Nephron progenitor cell (in vitro differentiated cells): ENCODE measurements at regions not wholly inside any gene's neighbourhood (a gene's known extent, or its start where the extent isn't known, plus 50 kb on each side); places are given as distances from the start of the nearest gene placed in this dataset.

Source experiments
- DNase-seq: peaks from one replicate; pipeline ENCODE4 v3.0.0; 2021
- H3K27ac Mint-ChIP-seq: 2 replicates; pipeline ENCODE4 v1.8.0; 2021; ENCODE audit warnings: mild to moderate bottlenecking, moderate library complexity, mixed read lengths
- H3K27me3 Mint-ChIP-seq: 2 replicates; pipeline ENCODE4 v1.8.0; 2021; ENCODE audit warnings: mild to moderate bottlenecking, low read depth, mixed read lengths; ENCODE audit not compliant: poor library complexity
- H3K36me3 Mint-ChIP-seq: 2 replicates; pipeline ENCODE4 v1.8.0; 2021; ENCODE audit warnings: low read depth, mixed read lengths
- H3K4me1 Mint-ChIP-seq: 2 replicates; pipeline ENCODE4 v1.8.0; 2021; ENCODE audit warnings: mixed read lengths
- H3K4me3 Mint-ChIP-seq: 2 replicates; pipeline ENCODE4 v1.8.0; 2021; ENCODE audit warnings: mild to moderate bottlenecking, moderate library complexity, mixed read lengths
- H3K9me3 Mint-ChIP-seq: 2 replicates; pipeline ENCODE4 v1.8.0; 2021; ENCODE audit warnings: mild to moderate bottlenecking, moderate library complexity, mixed read lengths
- CTCF ChIP-seq: fragments of 200-600 bp; sonication (generic); IDR thresholded peaks from 2 replicates; pipeline ENCODE4 v1.5.0; 2021; ENCODE audit warnings: antibody characterized with exemption

- Mint-ChIP-seq H3K4me3 (no peak overlapping the region), H3K27ac (no peak overlapping the region), H3K4me1 (peaks cover 12% of the 10 kb centered on the region), H3K9me3 (no peaks in the 10 kb centered on the region), H3K27me3 (peaks cover 14% of the 10 kb centered on the region), H3K36me3 (no peaks in the 10 kb centered on the region)
- no peak for DNase-seq
- TF ChIP-seq CTCF = no peak
These were observed 696.2 kb upstream of the RBFOX1 start for GRCh38 chr16:6636457-6636856.

DNA sequence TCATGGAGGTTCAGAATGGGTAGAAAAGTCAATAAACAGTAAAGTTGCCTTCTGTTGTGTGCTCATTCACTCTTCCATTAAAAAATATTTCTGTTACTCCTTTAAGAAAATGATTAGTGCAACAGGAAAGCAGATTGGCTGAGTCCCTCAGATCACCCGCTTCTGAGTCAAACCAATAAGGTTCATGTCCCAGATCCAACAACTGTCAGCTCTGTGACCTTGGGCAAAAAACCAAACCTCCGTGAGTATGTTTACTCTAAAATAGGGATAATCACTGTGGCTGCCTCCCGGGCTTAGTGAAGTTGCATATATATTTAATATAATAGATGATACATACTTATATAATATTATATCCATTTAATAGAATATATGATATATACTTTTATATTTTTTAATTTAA lies 698.5 kb upstream of the RBFOX1 start:
- H3K27ac Mint-ChIP-seq = no peak overlapping the region
- H3K9me3 Mint-ChIP-seq = no peaks in the 10 kb centered on the region
- no peak for TF ChIP-seq CTCF
- peaks cover 21% of the 10 kb centered on the region for H3K4me1 Mint-ChIP-seq
- no peak overlapping the region for H3K4me3 Mint-ChIP-seq
- H3K27me3 Mint-ChIP-seq = peaks cover 9% of the 10 kb centered on the region
- no peaks in the 10 kb centered on the region for H3K36me3 Mint-ChIP-seq
- DNase-seq = no peak

DNA sequence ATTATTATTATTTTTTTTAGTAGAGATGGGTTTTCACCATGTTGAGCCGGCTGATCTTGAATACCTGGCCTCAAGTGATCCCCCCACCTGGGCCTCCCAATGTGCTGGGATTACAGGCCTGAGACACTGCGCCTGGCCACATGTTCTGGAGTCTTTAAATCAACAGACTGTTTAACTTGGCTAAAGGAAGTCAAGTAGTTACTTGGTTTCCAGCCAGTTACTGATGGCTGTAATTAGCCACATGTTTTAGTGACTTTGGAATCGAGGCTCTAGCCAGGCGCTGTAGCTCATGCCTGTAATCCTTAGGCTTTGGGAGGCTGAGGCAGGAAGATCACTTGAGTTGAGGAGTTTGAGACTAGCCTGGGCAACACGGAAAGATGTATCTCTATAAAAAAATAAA lies 699.2 kb upstream of the RBFOX1 start:
- Mint-ChIP-seq H3K36me3 (no peaks in the 10 kb centered on the region), H3K27me3 (peaks cover 6% of the 10 kb centered on the region), H3K27ac (no peak overlapping the region), H3K4me1 (peaks cover 21% of the 10 kb centered on the region), H3K4me3 (no peak overlapping the region), H3K9me3 (no peaks in the 10 kb centered on the region)
- DNase-seq = no peak
- no peak for TF ChIP-seq CTCF

- Mint-ChIP-seq H3K4me3 (no peak overlapping the region), H3K36me3 (no peaks in the 10 kb centered on the region), H3K9me3 (no peaks in the 10 kb centered on the region), H3K27ac (no peak overlapping the region), H3K27me3 (peaks cover 15% of the 10 kb centered on the region), H3K4me1 (peaks cover 21% of the 10 kb centered on the region)
- DNase-seq = no peak
- no peak for TF ChIP-seq CTCF
These were observed 703.5 kb upstream of the RBFOX1 start for GRCh38 chr16:6629110-6629509.

- Mint-ChIP-seq H3K27me3 (peaks cover 8% of the 10 kb centered on the region), H3K4me1 (peaks cover under 1% of the 10 kb centered on the region), H3K9me3 (peaks cover 5% of the 10 kb centered on the region), H3K36me3 (peaks cover 3% of the 10 kb centered on the region), H3K27ac (no peak overlapping the region), H3K4me3 (no peak overlapping the region)
- no peak for DNase-seq
- no peak for TF ChIP-seq CTCF
These were observed 707.0 kb upstream of the RBFOX1 start for GRCh38 chr16:6625606-6626005.

DNA sequence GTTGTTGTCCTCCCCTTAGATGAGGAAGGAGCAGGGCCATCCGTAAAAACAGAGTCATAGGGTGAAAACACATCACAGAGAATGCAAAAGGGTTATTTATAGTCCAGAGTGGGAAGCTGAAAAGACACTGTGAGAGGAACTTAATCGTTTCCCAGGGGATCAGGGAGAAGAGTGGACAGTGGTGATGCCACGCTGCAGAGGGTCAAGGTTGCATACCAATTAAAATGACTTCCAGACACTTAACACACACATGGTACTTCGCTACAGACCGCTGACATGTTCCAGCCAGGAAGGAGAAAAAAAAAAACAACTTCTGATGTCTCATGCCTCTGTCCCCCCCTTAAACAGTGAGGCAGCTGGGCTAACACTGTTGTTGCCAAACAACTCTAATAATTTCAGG lies 713.8 kb upstream of the RBFOX1 start:
- Mint-ChIP-seq H3K27me3 (no peaks in the 10 kb centered on the region), H3K9me3 (peaks cover 19% of the 10 kb centered on the region), H3K36me3 (peaks cover 9% of the 10 kb centered on the region), H3K4me3 (no peak overlapping the region), H3K27ac (no peak overlapping the region), H3K4me1 (no peaks in the 10 kb centered on the region)
- DNase-seq = no peak
- TF ChIP-seq CTCF = no peak
